Hepatocyte (in vitro differentiated cells): ENCODE measurements at regions not wholly inside any gene's neighbourhood (a gene's known extent, or its start where the extent isn't known, plus 50 kb on each side); places are given as distances from the start of the nearest gene placed in this dataset.

Source experiments
- DNase-seq: peaks from one replicate; pipeline ENCODE4 v3.0.0-alpha.2; 2016; ENCODE audit warnings: low spot score
- H2AFZ ChIP-seq: fragments of 200-600 bp; sonication (generic); 2 replicates; pipeline ENCODE4 v1.6.0; 2016; ENCODE audit warnings: antibody characterized with exemption, mild to moderate bottlenecking
- H3K27ac ChIP-seq: fragments of 200-600 bp; sonication (generic); 2 replicates; pipeline ENCODE4 v1.5.1; 2016; ENCODE audit warnings: mild to moderate bottlenecking
- H3K27me3 ChIP-seq: fragments of 200-600 bp; sonication (generic); 2 replicates; pipeline ENCODE4 v1.6.1; 2016
- H3K36me3 ChIP-seq: fragments of 200-600 bp; sonication (generic); replicated peaks from 2 replicates; pipeline ENCODE4 v1.5.1; 2016; ENCODE audit warnings: low read depth; ENCODE audit not compliant: insufficient read depth
- H3K4me1 ChIP-seq: fragments of 200-600 bp; sonication (generic); 2 replicates; pipeline ENCODE4 v1.5.1; 2016; ENCODE audit warnings: mild to moderate bottlenecking, moderate library complexity; ENCODE audit not compliant: insufficient read depth
- H3K4me2 ChIP-seq: fragments of 200-600 bp; sonication (generic); 2 replicates; pipeline ENCODE4 v1.6.0; 2016
- H3K4me3 ChIP-seq: fragments of 200-600 bp; sonication (generic); 2 replicates; pipeline ENCODE4 v1.5.1; 2016; ENCODE audit warnings: mild to moderate bottlenecking
- H3K79me2 ChIP-seq: fragments of 200-600 bp; sonication (generic); 2 replicates; pipeline ENCODE4 v1.6.0; 2017; ENCODE audit warnings: mild to moderate bottlenecking
- H3K9me2 ChIP-seq: fragments of 200-600 bp; sonication (generic); replicated peaks from 2 replicates; pipeline ENCODE4 v1.6.0; 2017; ENCODE audit warnings: mild to moderate bottlenecking; ENCODE audit not compliant: insufficient read depth
- H3K9me3 ChIP-seq: fragments of 200-600 bp; sonication (generic); 2 replicates; pipeline ENCODE4 v1.5.1; 2016; ENCODE audit warnings: low read depth, mild to moderate bottlenecking
- H4K20me1 ChIP-seq: fragments of 200-600 bp; sonication (generic); 2 replicates; pipeline ENCODE4 v1.6.0; 2016; ENCODE audit warnings: mild to moderate bottlenecking; ENCODE audit not compliant: insufficient read depth, poor library complexity, severe bottlenecking
- CTCF ChIP-seq: fragments of 200-600 bp; sonication (generic); IDR thresholded peaks from 2 replicates; pipeline ENCODE4 v1.5.1; 2016; ENCODE audit warnings: antibody characterized with exemption, mild to moderate bottlenecking; ENCODE audit not compliant: poor library complexity
- EZH2 ChIP-seq: fragments of 200-600 bp; sonication (generic); IDR thresholded peaks from 2 replicates; pipeline ENCODE4 v1.6.1; 2016; ENCODE audit warnings: antibody characterized with exemption, mild to moderate bottlenecking, borderline replicate concordance
- EZH2phosphoT487 ChIP-seq: fragments of 200-600 bp; sonication (generic); IDR thresholded peaks from one replicate; pipeline ENCODE4 v1.6.1; 2018; ENCODE audit warnings: antibody characterized with exemption, mild to moderate bottlenecking, low read depth, moderate library complexity; ENCODE audit not compliant: unreplicated experiment, severe bottlenecking
- WGBS: methylation state at CpG from one replicate; pipeline ENCODE4 v1.1.6; 2016; ENCODE audit warnings: low lambda C conversion rate; ENCODE audit errors: missing lambda C conversion rate; 5-methylcytosine and 5-hydroxymethylcytosine counted together

DNA sequence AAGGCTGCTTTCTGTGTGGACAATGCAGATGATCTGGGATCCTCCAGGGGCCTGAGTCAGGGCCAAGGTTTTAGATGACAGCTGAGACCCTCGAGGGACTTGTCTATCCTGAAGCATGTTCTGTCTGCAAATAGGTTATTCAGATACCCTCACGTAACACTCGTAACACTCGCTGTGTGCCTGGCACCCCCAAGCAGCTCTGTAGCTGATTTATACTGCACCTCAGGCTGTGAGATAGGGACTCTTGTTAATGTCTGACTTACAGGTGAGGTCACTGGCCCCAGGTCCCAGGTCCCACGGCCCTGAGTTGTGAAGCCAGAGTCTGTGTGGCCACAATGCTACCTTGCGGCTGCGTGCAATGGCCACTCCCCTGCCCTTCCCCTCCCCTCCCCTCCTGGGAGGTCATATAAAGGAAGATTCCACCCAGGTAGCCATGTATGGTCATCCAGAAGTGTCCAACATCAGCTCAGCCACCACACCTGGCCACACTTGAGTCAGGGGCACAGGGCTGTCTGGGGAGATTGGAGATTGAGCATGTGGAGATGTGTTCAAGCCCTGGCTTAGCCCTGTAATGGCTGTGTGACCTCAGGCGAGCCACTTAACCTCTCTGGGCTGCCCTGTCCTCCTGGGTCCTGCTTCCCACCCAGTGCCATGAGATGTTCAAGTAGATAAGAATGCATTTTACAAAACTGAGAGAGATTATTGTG lies 687.7 kb downstream of the MATN1 start:
- no peak for TF ChIP-seq EZH2
- no peak for TF ChIP-seq CTCF
- Histone ChIP-seq H3K27me3 (no peaks in the 10 kb centered on the region), H4K20me1 (no peaks in the 10 kb centered on the region), H3K79me2 (no peaks in the 10 kb centered on the region), H3K9me2 (no peaks in the 10 kb centered on the region), H3K36me3 (no peaks in the 10 kb centered on the region), H2AFZ (no peak overlapping the region), H3K4me3 (no peak overlapping the region), H3K9me3 (no peaks in the 10 kb centered on the region), H3K4me2 (no peak overlapping the region), H3K4me1 (peaks cover 12% of the 10 kb centered on the region), H3K27ac (no peak overlapping the region)
- DNase-seq, result no peak
- WGBS, result 91% methylated on average over 8 of the region's 8 CpGs

DNA sequence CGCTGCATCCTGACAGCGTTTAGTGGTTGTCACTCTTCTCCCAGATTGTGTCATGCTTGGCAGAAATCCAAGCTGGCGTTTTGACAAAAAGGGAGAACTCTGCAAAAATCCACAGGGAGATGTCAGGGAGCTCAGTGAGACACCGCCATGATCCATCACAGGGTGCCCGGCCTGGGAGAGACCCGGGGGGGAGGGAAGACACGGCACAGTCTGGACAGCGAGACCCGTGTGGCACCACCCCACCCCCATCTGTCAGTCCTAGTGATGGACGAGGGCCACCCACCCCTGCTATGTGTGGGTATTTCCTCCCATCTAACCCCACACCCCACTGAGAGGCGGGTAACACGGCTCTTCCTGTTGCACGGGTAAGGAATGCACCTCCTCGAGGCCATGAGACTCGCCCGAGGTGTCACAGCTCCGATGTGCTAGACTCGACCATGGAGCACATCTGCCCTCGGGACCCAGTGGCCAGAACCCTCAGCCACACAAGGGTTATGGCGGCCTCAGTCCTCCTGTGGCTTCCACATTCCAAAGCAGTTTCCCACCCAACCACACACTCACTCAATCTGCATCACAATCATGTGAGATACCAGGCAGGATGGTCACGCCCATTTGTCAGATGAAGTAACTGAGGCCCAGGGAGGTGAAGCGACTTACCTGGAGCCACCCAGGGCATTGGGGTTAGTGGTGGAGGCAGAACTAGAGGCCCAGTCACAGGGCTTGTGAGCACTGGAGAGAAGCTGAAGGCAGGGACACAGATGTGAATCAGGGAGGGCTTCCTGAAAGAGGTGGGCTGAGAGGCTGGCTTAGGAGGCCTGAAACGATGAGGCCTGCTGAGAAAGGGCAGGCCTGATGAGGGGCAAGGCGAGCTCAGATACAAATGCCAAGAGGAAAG lies 688.5 kb downstream of the MATN1 start:
- Histone ChIP-seq H3K9me3 (no peaks in the 10 kb centered on the region), H3K4me3 (no peak overlapping the region), H3K4me2 (no peak overlapping the region), H3K36me3 (no peaks in the 10 kb centered on the region), H3K9me2 (no peaks in the 10 kb centered on the region), H3K27ac (no peak overlapping the region), H2AFZ (no peak overlapping the region), H3K79me2 (no peaks in the 10 kb centered on the region), H3K27me3 (no peaks in the 10 kb centered on the region), H3K4me1 (peaks cover 11% of the 10 kb centered on the region), H4K20me1 (no peaks in the 10 kb centered on the region)
- WGBS, result 82% methylated on average over 24 of the region's 24 CpGs
- no peak for DNase-seq
- TF ChIP-seq CTCF (no peak), EZH2phosphoT487 (no peak), EZH2 (no peak)

DNA sequence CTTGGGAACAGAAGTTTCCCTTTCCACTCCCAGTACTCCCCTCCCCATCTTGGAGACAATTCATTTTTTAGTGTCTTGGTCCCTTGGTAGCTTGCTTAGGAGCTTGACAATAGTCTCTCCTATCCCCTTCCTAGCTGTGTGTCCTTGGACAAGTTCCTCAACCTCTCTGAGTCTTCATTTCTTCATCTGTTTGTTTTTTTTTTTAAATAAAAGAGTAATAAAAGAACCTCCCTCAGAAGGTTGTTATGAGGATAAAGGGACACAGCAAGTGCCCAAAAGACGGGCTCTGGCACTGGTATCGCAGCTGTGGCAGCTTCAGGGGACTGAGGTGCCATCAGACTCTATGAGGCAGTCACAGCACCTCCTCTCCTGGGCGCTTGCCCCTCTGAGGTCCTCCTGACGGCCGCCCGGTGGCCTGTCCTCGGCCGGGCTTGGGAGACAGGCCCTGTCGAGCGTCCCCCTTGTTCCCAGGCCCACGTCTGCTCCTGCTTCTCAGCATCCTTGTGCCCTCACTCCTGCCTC lies 689.2 kb downstream of the MATN1 start:
- TF ChIP-seq EZH2, result no peak
- no peak for TF ChIP-seq EZH2phosphoT487
- no peak for TF ChIP-seq CTCF
- Histone ChIP-seq H2AFZ (no peak overlapping the region), H3K79me2 (no peaks in the 10 kb centered on the region), H3K4me3 (no peak overlapping the region), H3K27me3 (no peaks in the 10 kb centered on the region), H3K36me3 (no peaks in the 10 kb centered on the region), H3K4me1 (peaks cover 6% of the 10 kb centered on the region), H3K9me2 (no peaks in the 10 kb centered on the region), H3K9me3 (no peaks in the 10 kb centered on the region), H3K27ac (no peak overlapping the region), H4K20me1 (no peaks in the 10 kb centered on the region), H3K4me2 (no peak overlapping the region)
- 97% methylated on average over 11 of the region's 11 CpGs for WGBS
- no peak for DNase-seq
